ACC112 (cell line): ENCODE measurements at regions not wholly inside any gene's neighbourhood (a gene's known extent, or its start where the extent isn't known, plus 50 kb on each side); places are given as distances from the start of the nearest gene placed in this dataset.

Experiments
- H2AFZ ChIP-seq: fragments of 200-600 bp; sonication (generic); one replicate; pipeline ENCODE4 v1.6.0; 2017; ENCODE audit warnings: antibody characterized with exemption, low read length; ENCODE audit not compliant: unreplicated experiment
- H3K27ac ChIP-seq: fragments of 200-600 bp; sonication (generic); 2 replicates; pipeline ENCODE4 v1.5.1; 2014; ENCODE audit warnings: low read depth, mild to moderate bottlenecking, antibody characterized with exemption, low read length, moderate library complexity
- H3K27me3 ChIP-seq: fragments of 200-600 bp; sonication (generic); 2 replicates; pipeline ENCODE4 v1.6.1; 2014; ENCODE audit warnings: mild to moderate bottlenecking, antibody characterized with exemption, low read length, moderate library complexity, mixed read lengths; ENCODE audit not compliant: insufficient read depth
- H3K36me3 ChIP-seq: fragments of 200-600 bp; sonication (generic); 2 replicates; pipeline ENCODE4 v1.6.1; 2016; ENCODE audit warnings: mild to moderate bottlenecking, antibody characterized with exemption, low read length, moderate library complexity, mixed read lengths; ENCODE audit not compliant: insufficient read depth
- H3K4me1 ChIP-seq: fragments of 200-600 bp; sonication (generic); one replicate; pipeline ENCODE4 v1.6.1; 2016; ENCODE audit warnings: low read length, mixed read lengths; ENCODE audit not compliant: insufficient read depth, unreplicated experiment, control insufficient read depth
- H3K4me3 ChIP-seq: fragments of 200-600 bp; sonication (generic); 2 replicates; pipeline ENCODE4 v1.5.1; 2014; ENCODE audit warnings: mild to moderate bottlenecking, low read depth, low read length
- H3K79me2 ChIP-seq: fragments of 200-600 bp; sonication (generic); one replicate; pipeline ENCODE4 v1.6.0; 2016; ENCODE audit warnings: low read length; ENCODE audit not compliant: control insufficient read depth, unreplicated experiment, insufficient read depth

- Histone ChIP-seq H3K27ac (no peak overlapping the region), H3K4me1 (no peaks in the 10 kb centered on the region), H3K79me2 (no peaks in the 10 kb centered on the region), H2AFZ (no peak overlapping the region), H3K4me3 (no peak overlapping the region), H3K36me3 (no peaks in the 10 kb centered on the region), H3K27me3 (no peaks in the 10 kb centered on the region)
Observed at GRCh38 chr18:1227025-1227424, 322.4 kb downstream of the ADCYAP1 start.

GRCh38 chr18:1229634-1230033 lies 325.0 kb downstream of the ADCYAP1 start:
- Histone ChIP-seq H3K79me2 (no peaks in the 10 kb centered on the region), H3K27me3 (no peaks in the 10 kb centered on the region), H2AFZ (no peak overlapping the region), H3K27ac (no peak overlapping the region), H3K4me3 (no peak overlapping the region), H3K36me3 (no peaks in the 10 kb centered on the region), H3K4me1 (no peaks in the 10 kb centered on the region)

GRCh38 chr18:1232867-1233266 lies 328.2 kb downstream of the ADCYAP1 start:
- Histone ChIP-seq H3K79me2 (no peaks in the 10 kb centered on the region), H3K27ac (no peak overlapping the region), H3K36me3 (no peaks in the 10 kb centered on the region), H3K4me1 (no peaks in the 10 kb centered on the region), H2AFZ (no peak overlapping the region), H3K27me3 (no peaks in the 10 kb centered on the region), H3K4me3 (no peak overlapping the region)

GRCh38 chr18:1240701-1241100 lies 336.0 kb downstream of the ADCYAP1 start:
- H3K4me1 ChIP-seq = no peaks in the 10 kb centered on the region
- H3K36me3 ChIP-seq = no peaks in the 10 kb centered on the region
- no peak overlapping the region for H2AFZ ChIP-seq
- no peaks in the 10 kb centered on the region for H3K79me2 ChIP-seq
- no peak overlapping the region for H3K4me3 ChIP-seq
- H3K27me3 ChIP-seq = no peaks in the 10 kb centered on the region
- H3K27ac ChIP-seq = no peak overlapping the region

GRCh38 chr18:1244397-1245122 lies 339.9 kb downstream of the ADCYAP1 start:
- H3K27ac ChIP-seq = no peak overlapping the region
- no peaks in the 10 kb centered on the region for H3K36me3 ChIP-seq
- no peak overlapping the region for H3K4me3 ChIP-seq
- no peaks in the 10 kb centered on the region for H3K79me2 ChIP-seq
- no peaks in the 10 kb centered on the region for H3K4me1 ChIP-seq
- H2AFZ ChIP-seq = no peak overlapping the region
- no peaks in the 10 kb centered on the region for H3K27me3 ChIP-seq

GRCh38 chr18:1246827-1247226 lies 342.2 kb downstream of the ADCYAP1 start:
- Histone ChIP-seq H3K79me2 (no peaks in the 10 kb centered on the region), H3K27me3 (no peaks in the 10 kb centered on the region), H3K4me3 (no peak overlapping the region), H2AFZ (no peak overlapping the region), H3K27ac (no peak overlapping the region), H3K36me3 (no peaks in the 10 kb centered on the region), H3K4me1 (no peaks in the 10 kb centered on the region)

- Histone ChIP-seq H3K4me1 (no peaks in the 10 kb centered on the region), H3K27me3 (no peaks in the 10 kb centered on the region), H2AFZ (no peak overlapping the region), H3K79me2 (no peaks in the 10 kb centered on the region), H3K36me3 (no peaks in the 10 kb centered on the region), H3K27ac (no peak overlapping the region), H3K4me3 (no peak overlapping the region)
Observed at GRCh38 chr18:1252534-1252933, 347.9 kb downstream of the ADCYAP1 start.

GRCh38 chr18:1252936-1253335 lies 348.3 kb downstream of the ADCYAP1 start:
- no peaks in the 10 kb centered on the region for H3K36me3 ChIP-seq
- no peaks in the 10 kb centered on the region for H3K4me1 ChIP-seq
- no peak overlapping the region for H3K27ac ChIP-seq
- H2AFZ ChIP-seq = no peak overlapping the region
- H3K27me3 ChIP-seq = no peaks in the 10 kb centered on the region
- H3K79me2 ChIP-seq = no peaks in the 10 kb centered on the region
- H3K4me3 ChIP-seq = no peak overlapping the region

- no peaks in the 10 kb centered on the region for H3K27me3 ChIP-seq
- no peak overlapping the region for H3K27ac ChIP-seq
- H3K4me1 ChIP-seq = no peaks in the 10 kb centered on the region
- no peaks in the 10 kb centered on the region for H3K79me2 ChIP-seq
- no peaks in the 10 kb centered on the region for H3K36me3 ChIP-seq
- H2AFZ ChIP-seq = no peak overlapping the region
- H3K4me3 ChIP-seq = no peak overlapping the region
Observed at GRCh38 chr18:1253827-1254226, 349.2 kb downstream of the ADCYAP1 start.

- Histone ChIP-seq H3K27ac (no peak overlapping the region), H3K4me1 (no peaks in the 10 kb centered on the region), H2AFZ (no peak overlapping the region), H3K36me3 (no peaks in the 10 kb centered on the region), H3K27me3 (no peaks in the 10 kb centered on the region), H3K4me3 (no peak overlapping the region), H3K79me2 (no peaks in the 10 kb centered on the region)
Observed at GRCh38 chr18:1261054-1261453, 356.4 kb downstream of the ADCYAP1 start.

- no peaks in the 10 kb centered on the region for H3K36me3 ChIP-seq
- H3K27me3 ChIP-seq = no peaks in the 10 kb centered on the region
- H3K4me3 ChIP-seq = no peak overlapping the region
- H2AFZ ChIP-seq = no peak overlapping the region
- no peak overlapping the region for H3K27ac ChIP-seq
- H3K4me1 ChIP-seq = no peaks in the 10 kb centered on the region
- H3K79me2 ChIP-seq = no peaks in the 10 kb centered on the region
Observed at GRCh38 chr18:1267021-1267420, 362.4 kb downstream of the ADCYAP1 start.
